Calu3 (cell line): ENCODE measurements at regions not wholly inside any gene's neighbourhood (a gene's known extent, or its start where the extent isn't known, plus 50 kb on each side); places are given as distances from the start of the nearest gene placed in this dataset.

Experiments used
- BruUV-seq: library from RNA; stranded (reverse); fragments of 400-500 nt; replicated peaks from 2 replicates; lab custom pipeline; 2021; lab: Mats Ljungman, UMichigan
- CTCF ChIA-PET: fragments of 300-600 bp; sonication (Branson Sonifier 250); formaldehyde crosslinking; loops from one replicate; lab custom pipeline; 2022; ENCODE audit warnings: antibody characterized with exemption; lab: Charles Lee
- DNase-seq: peaks from one replicate; pipeline ENCODE4 v3.0.0; 2022
- H3K27ac Mint-ChIP-seq: one replicate; pipeline ENCODE4 v1.8.0; 2022; ENCODE audit warnings: mixed read lengths; ENCODE audit not compliant: unreplicated experiment
- H3K27me3 Mint-ChIP-seq: one replicate; pipeline ENCODE4 v1.8.0; 2022; ENCODE audit warnings: mixed read lengths; ENCODE audit not compliant: unreplicated experiment
- H3K36me3 Mint-ChIP-seq: one replicate; pipeline ENCODE4 v1.8.0; 2022; ENCODE audit warnings: mild to moderate bottlenecking, moderate library complexity, mixed read lengths; ENCODE audit not compliant: insufficient read depth, unreplicated experiment
- H3K4me1 Mint-ChIP-seq: one replicate; pipeline ENCODE4 v1.8.0; 2022; ENCODE audit warnings: mild to moderate bottlenecking, low read depth, mixed read lengths; ENCODE audit not compliant: unreplicated experiment
- H3K4me3 Mint-ChIP-seq: one replicate; pipeline ENCODE4 v1.8.0; 2022; ENCODE audit warnings: mild to moderate bottlenecking, low read depth, moderate library complexity, mixed read lengths; ENCODE audit not compliant: unreplicated experiment
- H3K9me3 Mint-ChIP-seq: one replicate; pipeline ENCODE4 v1.8.0; 2022; ENCODE audit warnings: low read depth, mixed read lengths; ENCODE audit not compliant: unreplicated experiment
- CTCF ChIP-seq: fragments of 200-600 bp; IDR thresholded peaks from one replicate; pipeline ENCODE4 v1.8.0; 2022; ENCODE audit warnings: antibody characterized with exemption; ENCODE audit not compliant: unreplicated experiment
- intact Hi-C: fragments of 100-400 bp; cut with micrococcal nuclease; formaldehyde crosslinking; loops from one replicate; pipeline ENCODE4 v1.10.0; 2022; ENCODE audit not compliant: unreplicated experiment

DNA sequence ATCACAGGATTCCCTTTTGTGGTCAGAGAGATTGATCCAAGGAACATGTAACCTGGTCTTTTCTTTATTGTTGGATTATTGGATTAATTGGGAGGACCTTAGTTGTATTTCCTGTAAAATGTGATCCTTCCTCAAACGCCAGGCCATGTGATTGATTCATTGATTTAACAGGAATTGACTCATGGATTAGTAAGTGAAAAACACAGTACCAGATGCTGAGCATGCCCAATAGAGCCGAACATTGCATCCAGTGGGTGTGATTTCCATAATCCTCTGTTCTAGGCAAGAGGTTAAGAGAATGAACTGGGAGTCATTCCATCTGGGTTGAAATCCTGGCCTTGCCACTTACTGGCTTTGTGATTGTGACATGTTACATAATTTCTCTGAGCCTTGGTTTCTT lies 522.3 kb downstream of the MAT2B start:
- H3K27ac Mint-ChIP-seq: no peak overlapping the region
- no peaks in the 10 kb centered on the region for H3K27me3 Mint-ChIP-seq
- no TSS peak for BruUV-seq
- no peaks in the 10 kb centered on the region for H3K36me3 Mint-ChIP-seq
- CTCF ChIA-PET: no interaction called here
- intact Hi-C loops: loop anchor here (2.0 kb wide), 1 partner anchor 41 kb away; no protein-coding TSS in a partner anchor
- no peak overlapping the region for H3K4me3 Mint-ChIP-seq
- no peak for TF ChIP-seq CTCF
- no peak for DNase-seq
- H3K9me3 Mint-ChIP-seq: no peaks in the 10 kb centered on the region
- no peaks in the 10 kb centered on the region for H3K4me1 Mint-ChIP-seq

GRCh38 chr5:164038128-164038783 lies 532.8 kb downstream of the MAT2B start:
- Mint-ChIP-seq H3K27me3 (no peaks in the 10 kb centered on the region), H3K4me1 (no peaks in the 10 kb centered on the region), H3K9me3 (no peaks in the 10 kb centered on the region), H3K4me3 (no peak overlapping the region), H3K36me3 (no peaks in the 10 kb centered on the region), H3K27ac (no peak overlapping the region)
- no peak for DNase-seq
- intact Hi-C loops: no loop called here
- BruUV-seq: no TSS peak
- no peak for TF ChIP-seq CTCF
- CTCF ChIA-PET: no interaction called here

GRCh38 chr5:164041105-164041504 lies 535.7 kb downstream of the MAT2B start:
- BruUV-seq: no TSS peak
- H3K4me1 Mint-ChIP-seq: no peaks in the 10 kb centered on the region
- no peak for DNase-seq
- TF ChIP-seq CTCF: no peak
- H3K36me3 Mint-ChIP-seq: no peaks in the 10 kb centered on the region
- H3K27me3 Mint-ChIP-seq: no peaks in the 10 kb centered on the region
- CTCF ChIA-PET: no interaction called here
- H3K27ac Mint-ChIP-seq: no peak overlapping the region
- intact Hi-C loops: no loop called here
- no peaks in the 10 kb centered on the region for H3K9me3 Mint-ChIP-seq
- no peak overlapping the region for H3K4me3 Mint-ChIP-seq

DNA sequence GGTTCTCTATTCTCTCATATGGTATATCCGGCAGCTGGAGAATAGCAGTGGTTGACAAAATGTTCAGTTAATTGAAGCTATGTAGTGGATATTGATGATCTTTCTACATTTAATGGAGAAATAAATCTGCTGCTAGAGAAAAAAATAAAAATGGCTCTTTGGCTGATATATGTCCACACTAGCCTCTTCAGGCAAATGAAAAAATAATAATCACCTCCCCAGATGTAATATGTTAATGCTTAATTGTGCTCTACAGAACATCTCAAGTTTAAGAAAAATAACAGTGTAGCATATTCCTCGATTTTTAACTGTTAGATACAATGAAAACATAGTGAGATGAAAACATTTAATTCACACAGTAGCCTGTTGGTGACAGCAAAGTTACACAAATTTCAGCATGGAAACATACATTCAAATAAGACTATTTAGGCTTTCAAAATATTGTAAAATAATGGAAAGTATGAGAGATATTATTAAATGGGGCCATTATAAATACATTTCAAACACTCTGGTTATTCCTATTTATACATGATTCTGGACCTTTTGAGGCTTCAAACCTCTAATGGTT lies 543.0 kb downstream of the MAT2B start:
- no peak for TF ChIP-seq CTCF
- Mint-ChIP-seq H3K4me3 (no peak overlapping the region), H3K36me3 (no peaks in the 10 kb centered on the region), H3K4me1 (no peaks in the 10 kb centered on the region), H3K27me3 (no peaks in the 10 kb centered on the region), H3K27ac (no peak overlapping the region), H3K9me3 (no peaks in the 10 kb centered on the region)
- intact Hi-C loops: loop anchor here (1.0 to 5.0 kb wide), 5 partner anchors 209 to 456 kb away; no protein-coding TSS in a partner anchor
- BruUV-seq: no TSS peak
- no peak for DNase-seq
- CTCF ChIA-PET: no interaction called here
